GM23248 (cell line): ENCODE measurements at regions not wholly inside any gene's neighbourhood (a gene's known extent, or its start where the extent isn't known, plus 50 kb on each side); places are given as distances from the start of the nearest gene placed in this dataset.
A peak's percentile ranks its signal among the peaks of the same experiment; 100 is the strongest.

ENCODE experiments used
- DNase-seq: peaks from one replicate; pipeline ENCODE4 v3.0.0-alpha.2; 2015
- H2AFZ ChIP-seq: fragments of 200-600 bp; sonication (generic); 2 replicates; pipeline ENCODE4 v1.6.1; 2016; ENCODE audit warnings: antibody characterized with exemption
- H3F3A ChIP-seq: fragments of 200-600 bp; sonication (generic); 2 replicates; pipeline ENCODE4 v1.6.1; 2016; ENCODE audit warnings: mild to moderate bottlenecking, antibody characterized with exemption, mixed run types; ENCODE audit not compliant: insufficient read depth
- H3K27ac ChIP-seq: fragments of 200-600 bp; sonication (generic); 2 replicates; pipeline ENCODE4 v1.5.1; 2016; ENCODE audit warnings: mild to moderate bottlenecking
- H3K27me3 ChIP-seq: fragments of 200-600 bp; sonication (generic); replicated peaks from 2 replicates; pipeline ENCODE4 v1.6.1; 2016; ENCODE audit warnings: mild to moderate bottlenecking; ENCODE audit not compliant: insufficient read depth
- H3K36me3 ChIP-seq: fragments of 200-600 bp; sonication (generic); 2 replicates; pipeline ENCODE4 v1.6.1; 2016; ENCODE audit warnings: low read depth, mild to moderate bottlenecking
- H3K4me1 ChIP-seq: fragments of 200-600 bp; sonication (generic); 2 replicates; pipeline ENCODE4 v1.6.1; 2016; ENCODE audit warnings: mild to moderate bottlenecking; ENCODE audit not compliant: insufficient read depth
- H3K4me2 ChIP-seq: fragments of 200-600 bp; sonication (generic); one replicate; pipeline ENCODE4 v1.6.1; 2016; ENCODE audit warnings: mild to moderate bottlenecking; ENCODE audit not compliant: unreplicated experiment
- H3K4me3 ChIP-seq: fragments of 200-600 bp; sonication (generic); 2 replicates; pipeline ENCODE4 v1.5.1; 2016; ENCODE audit warnings: mild to moderate bottlenecking
- H3K79me2 ChIP-seq: fragments of 200-600 bp; sonication (generic); 2 replicates; pipeline ENCODE4 v1.6.1; 2016; ENCODE audit warnings: mild to moderate bottlenecking; ENCODE audit not compliant: insufficient read depth
- H3K9ac ChIP-seq: fragments of 200-600 bp; sonication (generic); 2 replicates; pipeline ENCODE4 v1.6.1; 2016; ENCODE audit warnings: mild to moderate bottlenecking
- H3K9me2 ChIP-seq: fragments of 200-600 bp; sonication (generic); 2 replicates; pipeline ENCODE4 v1.6.1; 2016; ENCODE audit warnings: mixed run types, mild to moderate bottlenecking, moderate library complexity; ENCODE audit not compliant: insufficient read depth
- H3K9me3 ChIP-seq: fragments of 200-600 bp; sonication (generic); one replicate; pipeline ENCODE4 v1.6.1; 2017; ENCODE audit warnings: low read depth
- H4K20me1 ChIP-seq: fragments of 200-600 bp; sonication (generic); 2 replicates; pipeline ENCODE4 v1.6.0; 2016; ENCODE audit not compliant: insufficient read depth
- EZH2 ChIP-seq: fragments of 200-600 bp; sonication (generic); IDR thresholded peaks from 2 replicates; pipeline ENCODE4 v1.6.1; 2018; ENCODE audit warnings: antibody characterized with exemption, mild to moderate bottlenecking; ENCODE audit not compliant: insufficient read depth, poor library complexity, severe bottlenecking
- EZH2phosphoT487 ChIP-seq: fragments of 200-600 bp; sonication (generic); IDR thresholded peaks from 2 replicates; pipeline ENCODE4 v1.6.1; 2018; ENCODE audit warnings: antibody characterized with exemption, moderate library complexity, mild to moderate bottlenecking, low read depth; ENCODE audit not compliant: insufficient read depth
- WGBS, 2 experiments: methylation state at CpG; one replicate each; pipeline ENCODE4 v1.1.6; 2015 to 2017; ENCODE audit warnings: low lambda C conversion rate in 2 of 2, low coverage in 1 of 2; ENCODE audit errors: missing lambda C conversion rate in 2 of 2; 5-methylcytosine and 5-hydroxymethylcytosine counted together
- in situ Hi-C: fragments of 300-500 bp; cut with MboI; formaldehyde crosslinking; loops from 2 replicates; pipeline ENCODE4 v1.15.0; 2020

DNA sequence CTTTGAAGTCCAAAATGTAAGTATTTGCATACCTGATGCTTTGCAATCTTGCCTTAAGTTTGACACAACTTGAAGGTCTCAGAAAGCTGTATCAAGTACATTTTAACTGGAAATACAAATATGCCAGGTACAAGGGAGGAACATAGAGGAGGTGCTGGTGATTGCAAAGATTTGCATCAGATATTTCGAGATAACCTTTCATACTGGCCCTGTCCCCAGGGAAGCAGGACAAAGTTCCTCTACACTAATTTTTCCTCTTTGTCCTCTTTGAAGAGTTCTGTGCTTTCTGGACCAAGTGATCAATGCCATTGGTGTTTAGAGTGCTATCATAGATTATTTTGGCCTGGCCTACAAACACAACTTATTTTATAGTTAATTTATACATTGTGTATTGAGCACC lies 686.1 kb downstream of the HACE1 start:
- no peak overlapping the region for H3K27ac ChIP-seq
- 10 to 14% methylated on average over 1 of the region's 1 CpG for WGBS, 2 experiments
- H3K9me2 ChIP-seq: no peaks in the 10 kb centered on the region
- in situ Hi-C loops: no loop called here
- H3K9me3 ChIP-seq: no peaks in the 10 kb centered on the region
- no peaks in the 10 kb centered on the region for H3K79me2 ChIP-seq
- no peak overlapping the region for H2AFZ ChIP-seq
- H3F3A ChIP-seq: no peaks in the 10 kb centered on the region
- no peak overlapping the region for H3K4me3 ChIP-seq
- H3K4me2 ChIP-seq: no peak overlapping the region
- H3K27me3 ChIP-seq: no peaks in the 10 kb centered on the region
- TF ChIP-seq EZH2phosphoT487 (no peak), EZH2 (no peak)
- no peak overlapping the region for H3K9ac ChIP-seq
- no peaks in the 10 kb centered on the region for H3K36me3 ChIP-seq
- no peak for DNase-seq
- no peaks in the 10 kb centered on the region for H4K20me1 ChIP-seq
- no peaks in the 10 kb centered on the region for H3K4me1 ChIP-seq

GRCh38 chr6:104170401-104170800 lies 689.3 kb downstream of the HACE1 start:
- 0% methylated on average over 2 of the region's 2 CpGs for WGBS, 2 experiments
- Histone ChIP-seq H3K27me3 (no peaks in the 10 kb centered on the region), H3K9ac (no peak overlapping the region), H3K27ac (no peak overlapping the region), H3K9me3 (no peaks in the 10 kb centered on the region), H3K4me1 (no peaks in the 10 kb centered on the region), H4K20me1 (no peaks in the 10 kb centered on the region), H3F3A (no peaks in the 10 kb centered on the region), H3K9me2 (no peaks in the 10 kb centered on the region), H3K4me2 (no peak overlapping the region), H3K79me2 (no peaks in the 10 kb centered on the region), H2AFZ (no peak overlapping the region), H3K36me3 (no peaks in the 10 kb centered on the region), H3K4me3 (no peak overlapping the region)
- TF ChIP-seq EZH2 (no peak), EZH2phosphoT487 (no peak)
- DNase-seq: no peak
- in situ Hi-C loops: no loop called here

- Histone ChIP-seq H3K79me2 (no peaks in the 10 kb centered on the region), H3F3A (no peaks in the 10 kb centered on the region), H2AFZ (no peak overlapping the region), H3K27me3 (no peaks in the 10 kb centered on the region), H3K36me3 (no peaks in the 10 kb centered on the region), H3K4me2 (no peak overlapping the region), H3K9me3 (no peaks in the 10 kb centered on the region), H4K20me1 (no peaks in the 10 kb centered on the region), H3K27ac (no peak overlapping the region), H3K9ac (no peak overlapping the region), H3K4me1 (no peaks in the 10 kb centered on the region), H3K9me2 (no peaks in the 10 kb centered on the region), H3K4me3 (no peak overlapping the region)
- no peak for DNase-seq
- in situ Hi-C loops: no loop called here
- TF ChIP-seq EZH2phosphoT487: no peak
- no peak for TF ChIP-seq EZH2
Observed at GRCh38 chr6:104166055-104166668, 693.6 kb downstream of the HACE1 start.

DNA sequence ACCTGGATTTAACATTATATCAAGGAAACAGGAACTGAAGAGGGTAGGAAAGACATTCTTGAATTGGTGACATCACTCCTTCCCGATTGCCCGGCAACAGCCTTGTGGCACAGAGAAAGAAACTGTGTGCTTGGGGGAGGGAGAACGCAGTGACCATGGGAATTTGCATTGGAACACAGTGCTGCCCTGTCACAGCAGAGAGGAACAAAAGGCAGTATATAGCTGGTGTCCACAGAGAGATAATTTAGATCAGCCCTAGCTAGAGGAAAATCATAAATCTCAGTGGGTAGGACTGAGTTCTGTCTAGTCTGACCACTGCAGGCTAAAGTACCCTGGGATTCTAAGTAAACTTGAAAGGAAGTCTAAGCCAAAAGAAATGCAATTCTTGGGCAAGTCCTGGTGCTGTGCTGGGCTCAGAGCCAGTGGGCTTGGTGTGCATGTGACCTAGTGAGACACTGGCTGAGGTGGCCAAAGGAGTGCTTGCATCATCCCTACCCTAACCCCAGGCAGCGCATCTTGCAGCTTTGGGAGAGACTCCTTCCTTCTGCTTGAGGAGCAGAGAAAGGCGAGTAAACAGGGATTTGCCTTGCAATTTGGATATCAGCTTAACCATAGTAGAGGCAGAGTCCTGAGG lies 697.6 kb downstream of the HACE1 start:
- Histone ChIP-seq H3F3A (no peaks in the 10 kb centered on the region), H3K4me2 (no peak overlapping the region), H3K27me3 (no peaks in the 10 kb centered on the region), H4K20me1 (no peaks in the 10 kb centered on the region), H3K36me3 (no peaks in the 10 kb centered on the region), H3K9me2 (no peaks in the 10 kb centered on the region), H2AFZ (no peak overlapping the region), H3K4me1 (no peaks in the 10 kb centered on the region), H3K79me2 (no peaks in the 10 kb centered on the region), H3K27ac (no peak overlapping the region), H3K9me3 (no peaks in the 10 kb centered on the region), H3K4me3 (no peak overlapping the region), H3K9ac (no peak overlapping the region)
- peak; percentile 4 for DNase-seq
- in situ Hi-C loops: no loop called here
- no peak for TF ChIP-seq EZH2
- no peak for TF ChIP-seq EZH2phosphoT487
- 33 to 39% methylated on average over 5 of the region's 5 CpGs for WGBS, 2 experiments
